HG03432 (cell line): ENCODE measurements at regions not wholly inside any gene's neighbourhood (a gene's known extent, or its start where the extent isn't known, plus 50 kb on each side); places are given as distances from the start of the nearest gene placed in this dataset.
"Not testable (repeated sequence)": the region's sequence is repeated elsewhere in the genome, so short reads cannot be mapped to it uniquely, and the experiment has no call there.

Experiments
- ATAC-seq: cut with Tn5 transposase; IDR thresholded peaks from one replicate; pipeline ENCODE4 v1.9.1; 2021; ENCODE audit warnings: mild to moderate bottlenecking, moderate library complexity; ENCODE audit not compliant: unreplicated experiment

DNA sequence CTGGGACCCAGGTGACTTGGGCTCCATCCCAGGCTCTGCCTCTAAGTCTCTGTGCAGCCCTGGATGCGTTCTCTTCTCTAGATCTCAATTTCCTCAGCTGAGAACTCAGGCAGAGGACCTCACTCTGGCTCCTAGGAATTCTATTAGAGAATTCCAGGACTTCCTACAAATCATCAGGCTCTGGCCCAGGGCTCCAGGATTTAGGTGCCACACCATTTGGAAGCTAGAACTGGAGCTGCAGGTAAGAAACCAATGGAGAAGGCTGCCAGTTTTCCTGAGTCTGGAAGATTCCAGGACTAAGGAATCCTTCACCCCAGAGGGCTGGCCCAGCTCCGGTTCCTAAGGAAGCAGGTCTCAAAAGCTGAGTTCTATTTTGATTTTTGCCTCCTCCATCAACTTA is 189.8 kb upstream of the CDH5 start:
- no peak for ATAC-seq

DNA sequence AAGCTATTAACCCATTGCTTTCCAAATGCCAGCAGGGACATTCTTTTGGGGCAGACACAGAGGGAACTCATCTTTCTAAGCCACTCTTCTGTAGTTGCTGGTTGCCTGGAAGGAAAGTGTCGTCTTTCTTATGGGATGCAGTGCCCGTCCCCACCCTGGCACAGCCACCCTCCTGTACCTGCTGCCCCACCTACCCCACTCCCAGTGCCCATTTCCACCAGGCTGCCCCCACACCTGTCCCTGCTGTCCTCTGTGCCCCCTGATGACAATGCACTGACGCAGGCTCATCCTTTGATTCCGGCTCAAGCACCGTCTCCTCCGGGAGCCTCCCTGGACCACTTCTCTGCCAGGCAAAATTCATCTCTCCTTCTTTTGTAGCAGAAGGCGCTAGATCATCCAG is 190.4 kb upstream of the CDH5 start:
- ATAC-seq, result no peak

DNA sequence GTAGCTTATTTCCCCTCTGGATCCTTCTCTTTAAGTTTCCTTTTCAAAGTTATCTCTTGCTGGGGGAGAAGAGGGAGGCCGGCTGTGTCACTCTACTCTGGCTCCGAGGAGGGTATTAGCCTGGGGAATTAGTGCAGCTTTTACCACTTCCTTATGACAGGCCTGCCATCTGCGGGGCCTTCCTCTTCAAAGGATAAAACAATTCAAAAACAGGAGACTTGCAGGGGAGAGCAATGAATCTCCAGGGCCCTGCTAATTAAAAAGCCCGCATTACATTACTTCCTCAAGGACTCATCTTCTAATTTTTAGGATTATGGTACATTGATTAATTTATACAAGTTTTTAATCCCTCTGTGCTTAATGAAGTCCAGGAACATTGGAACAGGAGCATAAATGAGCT is 190.9 kb upstream of the CDH5 start:
- no peak for ATAC-seq

DNA sequence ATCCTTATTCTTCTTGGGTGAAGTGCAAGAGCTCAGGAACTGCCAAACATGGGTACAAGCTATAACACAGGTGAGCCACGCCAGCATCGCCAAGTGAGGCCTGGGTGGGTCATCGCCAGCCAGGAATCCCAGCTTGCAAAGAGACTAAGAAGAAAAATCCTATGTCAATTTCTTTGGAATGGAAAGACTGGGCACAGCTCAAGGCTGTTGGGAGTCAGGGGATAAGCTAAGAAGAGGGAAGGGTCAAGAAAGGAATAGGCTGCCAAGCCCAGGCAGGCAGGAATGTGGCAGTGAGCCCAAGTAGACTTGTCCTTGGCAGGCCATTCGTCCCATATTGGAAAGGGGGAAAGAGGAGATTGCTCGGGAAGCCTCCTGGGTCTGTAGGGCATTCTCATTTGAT is 191.4 kb upstream of the CDH5 start:
- no peak for ATAC-seq

DNA sequence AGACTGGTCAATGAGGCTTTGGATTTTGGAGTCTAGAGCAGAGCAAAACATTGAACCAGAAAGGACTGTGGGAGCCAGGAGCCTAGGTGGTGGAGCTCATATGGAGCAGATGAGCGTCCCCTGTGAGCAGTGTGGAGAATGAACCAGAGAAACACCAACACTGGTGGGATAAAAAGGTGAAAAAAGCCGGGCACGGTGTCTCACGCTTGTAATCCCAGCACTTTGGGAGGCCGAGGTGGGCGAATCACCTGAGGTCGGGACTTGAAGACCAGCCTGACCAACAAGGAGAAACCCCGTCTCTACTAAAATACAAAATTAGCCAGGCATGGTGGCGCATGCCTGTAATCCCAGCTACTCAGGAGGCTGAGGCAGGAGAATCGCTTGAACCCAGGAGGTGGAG is 192.7 kb upstream of the CDH5 start:
- not testable (repeated sequence) for ATAC-seq

DNA sequence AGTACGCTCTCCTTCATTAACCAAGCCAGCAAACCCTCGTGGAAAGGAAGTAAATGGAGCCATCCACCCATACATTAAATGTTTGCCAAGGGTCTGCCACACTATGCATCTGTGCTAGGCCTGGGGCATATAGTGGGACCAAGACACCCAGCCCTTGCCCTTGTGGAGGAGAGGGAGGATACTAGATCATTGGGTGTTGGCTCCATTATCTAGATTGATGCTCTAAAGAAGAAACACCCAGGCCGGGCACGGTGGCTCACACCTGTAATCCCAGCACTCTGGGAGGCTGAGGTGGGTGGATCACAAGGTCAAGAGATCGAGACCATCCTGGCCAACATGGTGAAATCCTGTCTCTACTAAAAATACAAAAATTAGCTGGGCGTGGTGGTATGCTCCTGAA is 193.3 kb upstream of the CDH5 start:
- not testable (repeated sequence) for ATAC-seq

DNA sequence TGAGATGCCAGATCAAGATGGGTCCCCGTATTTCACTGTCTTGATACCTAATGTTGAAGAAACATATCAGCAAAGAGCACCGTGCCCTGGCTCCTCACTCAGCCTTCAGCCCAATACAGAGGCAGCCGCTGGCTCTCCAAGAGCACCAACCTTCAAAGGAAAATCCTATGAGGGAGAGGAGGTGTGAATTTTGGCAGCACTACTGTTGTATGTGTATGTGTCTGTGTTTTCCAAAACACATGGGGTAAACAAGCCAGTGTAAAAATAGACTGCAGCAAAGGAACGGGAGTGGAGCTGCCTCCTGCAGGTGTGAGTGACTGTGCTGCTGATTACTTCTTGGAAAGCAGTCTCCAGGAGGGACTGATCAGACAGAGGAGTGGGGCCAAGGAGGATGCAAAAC is 194.0 kb upstream of the CDH5 start:
- ATAC-seq, result no peak

DNA sequence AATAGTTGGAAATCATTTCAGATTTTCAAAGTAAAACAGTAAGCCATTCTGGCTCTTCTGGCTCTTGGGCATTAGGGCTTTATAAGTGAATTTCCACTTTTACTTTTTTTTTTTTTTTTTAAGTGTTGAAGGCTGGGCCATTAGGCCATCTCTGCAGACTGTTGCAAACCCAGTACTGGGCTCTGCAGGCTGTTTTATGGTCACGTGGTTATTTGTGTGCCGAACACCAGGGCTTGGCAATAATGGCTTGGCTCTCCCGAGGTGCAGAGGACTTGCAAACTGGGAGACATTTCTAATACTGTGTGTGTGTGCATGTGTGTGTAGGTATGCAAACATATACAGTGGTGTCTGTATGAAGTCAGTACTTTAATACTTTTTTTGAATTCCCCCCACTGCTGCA is 194.9 kb upstream of the CDH5 start:
- no peak for ATAC-seq

DNA sequence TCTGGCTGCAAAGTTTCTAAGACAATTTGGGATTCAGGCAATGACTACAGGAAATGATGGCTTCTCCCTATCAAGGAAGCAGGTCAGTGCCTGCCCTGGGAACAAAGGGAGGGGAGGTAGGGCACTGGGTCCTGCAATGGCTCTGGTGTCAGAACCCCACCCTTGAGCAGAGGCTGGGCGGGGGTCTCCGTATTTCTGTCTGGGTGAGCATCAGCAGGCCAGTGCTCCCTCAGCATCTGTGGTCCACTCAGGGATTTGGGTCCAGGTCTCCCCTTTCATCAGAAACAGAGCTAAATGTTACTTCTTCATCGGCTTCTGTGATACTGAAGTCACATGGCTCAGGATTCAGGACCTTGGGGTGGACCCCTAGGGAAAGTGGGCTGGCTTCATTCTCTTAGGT is 195.5 kb upstream of the CDH5 start:
- ATAC-seq, result no peak

DNA sequence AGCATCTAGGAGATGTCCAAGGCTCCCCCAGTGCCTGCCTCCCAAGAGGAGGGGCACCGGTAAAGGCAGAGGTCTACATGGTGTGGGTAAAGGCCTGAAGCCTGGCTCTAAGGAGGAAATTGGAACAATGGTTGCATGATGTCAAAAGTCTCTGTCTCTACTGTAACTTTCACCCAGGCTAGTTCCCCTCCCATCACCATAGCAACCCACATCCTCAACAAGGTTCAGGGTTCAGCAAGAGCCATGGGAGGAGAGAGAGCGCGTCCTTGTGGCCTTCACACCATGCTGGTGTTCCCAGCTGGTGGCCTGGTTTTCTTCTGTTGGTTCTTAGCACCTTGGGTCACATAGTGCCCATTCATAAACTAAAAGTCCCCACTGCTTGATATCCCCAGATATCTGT is 196.7 kb upstream of the CDH5 start:
- ATAC-seq, result no peak

DNA sequence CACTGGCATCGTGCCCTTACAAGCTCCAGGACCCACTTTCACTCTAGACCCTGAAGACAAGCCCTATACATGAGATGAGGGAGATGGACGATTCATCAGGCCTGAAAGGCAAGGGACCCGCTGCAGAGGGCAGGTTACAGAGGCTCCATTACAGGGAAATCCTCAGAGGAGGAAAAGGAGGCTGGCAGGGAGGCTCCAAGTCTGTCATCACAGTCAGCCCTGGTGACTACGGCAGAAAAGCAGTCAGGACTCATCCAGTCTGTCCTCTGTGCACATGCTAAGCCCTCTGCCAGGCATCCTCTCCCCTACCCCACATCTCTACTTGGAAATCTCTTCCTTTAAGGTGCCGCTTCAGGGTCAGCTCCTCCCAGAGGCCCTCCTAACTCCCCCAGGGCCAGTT is 197.7 kb upstream of the CDH5 start:
- no peak for ATAC-seq

DNA sequence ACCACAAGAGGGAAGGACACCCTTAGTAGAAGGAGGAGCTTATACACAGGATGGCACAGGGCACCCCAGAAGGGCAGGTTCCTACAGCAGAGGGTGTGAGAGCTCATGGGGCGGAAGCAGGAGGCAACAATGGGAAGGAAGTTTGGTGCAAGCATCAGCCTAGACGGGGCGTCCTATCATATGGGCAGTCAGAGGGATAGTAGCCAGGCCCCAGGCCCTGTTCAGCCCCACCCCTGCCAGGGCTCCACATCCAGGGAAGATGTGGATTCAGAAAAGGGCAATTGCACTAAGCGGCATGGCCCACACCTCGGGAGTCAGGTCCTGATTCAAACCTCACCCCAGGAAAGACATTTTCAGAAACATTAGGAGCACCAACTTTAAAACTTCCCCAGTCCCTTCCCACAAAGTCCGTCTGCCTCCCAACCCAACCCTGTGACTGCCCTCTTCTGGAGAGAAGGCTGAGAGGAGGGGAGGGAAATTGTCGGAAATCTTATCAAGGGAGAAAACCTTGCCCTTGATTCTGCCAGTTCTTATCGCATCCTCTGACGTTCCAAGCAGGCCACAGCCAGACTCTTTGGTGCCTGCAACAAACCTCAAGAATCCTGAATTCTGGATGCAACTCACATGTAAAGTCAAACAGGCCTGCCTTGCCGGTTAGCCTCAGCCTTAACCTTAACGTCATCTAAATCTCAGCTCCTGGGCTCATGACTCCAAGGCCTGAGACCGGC is 198.8 kb upstream of the CDH5 start:
- ATAC-seq, result no peak

DNA sequence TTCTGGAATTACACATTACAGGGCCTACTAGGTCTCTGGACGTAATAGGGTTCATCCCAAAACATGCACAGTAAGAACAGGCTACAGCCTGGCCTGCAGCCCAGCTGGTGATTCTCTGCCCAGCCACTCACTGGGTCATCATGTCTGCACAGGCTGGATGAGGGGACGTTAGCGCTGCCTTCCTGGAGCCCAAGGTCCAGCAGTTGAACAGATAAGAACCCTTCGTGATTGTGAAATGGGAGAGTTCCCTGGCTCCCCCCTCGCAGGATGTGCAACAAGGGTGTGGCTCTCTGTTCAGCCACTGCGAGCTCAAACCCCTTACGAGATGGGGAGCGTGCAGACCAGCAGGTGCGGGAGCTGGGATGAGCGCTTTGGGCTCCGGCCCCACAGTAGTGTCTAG is 200.0 kb upstream of the CDH5 start:
- no peak for ATAC-seq

DNA sequence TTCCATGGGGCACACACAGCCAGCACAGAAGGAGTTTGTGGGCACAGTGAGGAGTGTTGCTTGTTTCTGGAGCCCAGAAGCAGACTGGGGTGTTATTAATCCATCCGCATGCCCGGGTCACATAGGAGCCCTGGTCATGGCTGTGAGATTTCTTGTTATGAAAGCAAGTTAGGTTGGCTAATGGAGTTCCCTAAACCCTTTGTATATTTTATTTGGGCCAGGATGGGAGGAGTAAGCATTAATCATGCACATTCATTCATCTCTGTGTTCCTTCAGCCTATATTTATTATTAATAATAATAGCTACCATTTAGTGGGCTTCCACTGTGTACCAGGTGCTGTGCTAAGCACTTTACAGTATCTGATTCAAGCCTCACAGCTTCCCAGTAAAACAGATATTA is 200.6 kb upstream of the CDH5 start:
- ATAC-seq, result no peak

DNA sequence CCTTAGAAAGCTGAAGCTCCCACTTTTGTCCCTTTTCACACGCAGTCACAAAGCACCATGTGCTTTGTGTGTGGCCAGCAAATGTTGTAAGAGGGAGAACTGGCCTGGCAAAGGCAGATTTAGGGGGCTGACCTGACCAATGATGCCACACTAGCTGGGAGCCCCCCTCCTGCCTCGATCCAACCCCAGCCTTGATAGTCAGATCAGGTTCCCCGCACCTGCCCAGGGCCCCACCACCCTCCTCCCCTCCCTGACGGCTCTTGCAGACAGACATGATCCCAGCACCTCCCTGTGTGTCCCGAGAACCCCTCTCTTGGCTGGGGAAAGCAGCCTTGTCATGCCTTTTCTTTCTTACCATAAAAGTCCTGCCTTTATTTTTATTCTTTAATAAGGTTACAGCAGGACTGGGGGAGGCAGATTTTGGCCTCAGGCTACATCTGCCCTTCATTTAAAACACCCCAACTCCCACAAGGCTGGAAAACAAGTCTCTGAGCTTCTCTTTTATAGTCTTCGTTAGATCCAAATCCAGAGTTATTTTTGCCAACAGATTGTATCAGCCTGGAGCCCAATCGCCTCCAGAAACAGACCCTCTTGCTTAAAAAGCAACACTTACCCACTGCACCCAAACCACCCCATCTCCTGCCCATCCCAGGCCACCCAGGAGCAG is 201.8 kb upstream of the CDH5 start:
- no peak for ATAC-seq

DNA sequence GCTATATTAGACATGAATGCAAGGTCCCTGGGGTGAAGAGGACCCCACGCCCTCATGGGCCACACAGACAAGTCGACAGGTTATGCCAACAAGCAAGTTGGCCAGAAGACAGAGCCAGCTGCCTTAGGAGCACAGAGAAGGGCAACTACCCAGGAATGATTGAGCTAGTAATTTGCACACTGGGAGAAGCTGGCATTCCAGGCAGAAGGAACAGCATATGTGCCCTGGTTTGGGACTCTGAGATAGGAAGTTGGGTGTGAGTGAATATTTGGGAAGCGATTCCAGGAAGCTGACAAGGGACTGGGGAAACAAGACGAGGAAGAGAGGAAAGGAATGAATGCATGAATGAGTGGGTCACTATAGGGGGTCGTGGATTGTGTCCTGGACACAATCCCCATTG is 203.7 kb upstream of the CDH5 start:
- no peak for ATAC-seq

DNA sequence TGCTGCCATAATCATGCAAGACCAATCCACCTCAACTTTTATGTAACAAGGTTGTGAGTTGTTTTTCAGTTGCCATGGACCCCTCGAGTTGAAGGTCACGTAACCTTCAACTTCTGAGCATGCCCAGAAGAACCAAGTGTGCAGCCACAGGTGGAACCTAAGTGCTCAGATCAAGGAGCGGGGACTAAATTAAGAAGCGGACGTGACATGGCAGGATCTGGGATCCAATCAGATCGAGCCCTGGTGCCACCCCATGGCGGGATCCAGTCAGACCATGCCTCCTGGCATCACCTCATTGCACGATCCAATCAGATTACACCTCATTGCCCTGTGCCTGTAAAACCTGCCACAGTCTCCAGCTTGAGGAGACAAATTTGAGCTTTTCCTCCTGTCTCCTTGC is 204.5 kb upstream of the CDH5 start:
- ATAC-seq, result no peak

DNA sequence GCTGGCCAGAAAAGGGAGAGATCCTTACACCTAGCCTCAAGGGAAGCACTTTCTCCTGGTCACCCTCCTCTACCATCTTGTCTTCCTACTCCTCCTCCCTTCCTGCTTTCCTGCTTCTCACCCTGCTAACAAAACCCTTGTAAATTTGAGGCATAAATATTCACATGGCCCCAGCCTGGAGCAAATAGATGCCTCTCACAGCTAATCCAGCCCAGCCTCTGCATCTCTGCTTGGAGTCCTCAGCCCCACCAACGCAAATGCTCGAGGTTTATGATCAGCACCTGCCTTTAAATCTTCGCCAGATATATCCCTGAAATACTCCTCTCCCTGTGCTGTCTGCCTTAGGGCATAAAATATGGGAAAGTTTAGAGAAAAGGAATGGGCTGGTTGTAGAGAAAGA is 205.2 kb upstream of the CDH5 start:
- no peak for ATAC-seq

DNA sequence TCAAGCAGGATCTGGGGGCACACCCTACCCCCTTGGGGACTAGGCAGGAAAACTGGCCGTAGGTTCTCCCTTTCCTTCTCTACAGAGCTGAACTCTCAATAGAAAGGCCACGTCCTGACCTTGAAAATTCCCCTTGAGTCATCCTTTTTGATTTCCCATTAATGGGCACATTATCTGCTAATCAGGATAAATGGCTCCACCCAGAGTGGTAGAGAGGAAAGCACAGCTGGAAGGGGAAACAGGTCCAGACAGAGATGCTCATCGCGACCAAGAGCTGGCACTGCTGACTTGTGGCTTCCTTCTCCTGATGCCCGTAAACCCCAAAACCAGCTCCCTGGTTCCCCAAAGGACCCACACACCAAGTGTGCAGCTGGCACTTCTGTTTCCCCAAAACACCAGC is 206.5 kb upstream of the CDH5 start:
- no peak for ATAC-seq

DNA sequence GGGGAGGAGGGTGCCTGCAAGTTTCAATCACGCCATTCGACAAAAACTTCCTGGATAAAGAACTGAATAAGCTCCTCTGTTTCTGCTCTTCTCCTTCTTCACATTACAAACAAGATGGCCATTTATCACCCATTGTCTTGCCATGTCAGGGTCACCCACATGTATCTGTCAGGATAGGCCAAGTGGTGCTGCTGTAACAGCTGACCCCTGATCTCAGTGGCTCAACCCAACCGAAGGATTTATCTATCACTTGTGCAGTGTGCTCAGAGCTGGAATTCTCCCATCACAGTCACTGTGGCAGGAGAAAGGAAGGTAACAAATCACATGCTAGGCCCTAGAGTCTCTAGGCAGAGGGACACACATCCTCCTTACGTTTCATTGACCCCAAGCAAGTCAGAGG is 210.0 kb upstream of the CDH5 start:
- ATAC-seq, result no peak

DNA sequence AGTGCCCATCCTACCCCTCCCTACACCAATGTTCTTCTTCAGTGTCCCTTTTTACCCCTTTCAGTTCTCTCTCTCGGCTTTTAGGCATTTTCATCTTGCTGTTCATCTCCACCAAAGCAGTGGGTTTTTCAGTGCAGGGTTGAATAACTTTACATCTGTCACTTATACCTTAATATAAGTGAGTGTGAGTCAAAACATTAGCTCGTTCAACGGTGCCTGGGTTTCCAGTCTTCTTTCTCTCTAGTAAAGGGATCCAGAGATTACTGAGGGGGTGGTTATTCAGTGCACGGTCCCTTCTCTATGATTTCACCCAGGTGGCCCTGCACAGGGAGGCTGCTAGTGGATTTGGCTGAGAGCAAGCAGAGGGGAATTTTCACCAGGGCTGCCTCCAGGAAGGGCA is 210.6 kb upstream of the CDH5 start:
- ATAC-seq, result peak; percentile 83

DNA sequence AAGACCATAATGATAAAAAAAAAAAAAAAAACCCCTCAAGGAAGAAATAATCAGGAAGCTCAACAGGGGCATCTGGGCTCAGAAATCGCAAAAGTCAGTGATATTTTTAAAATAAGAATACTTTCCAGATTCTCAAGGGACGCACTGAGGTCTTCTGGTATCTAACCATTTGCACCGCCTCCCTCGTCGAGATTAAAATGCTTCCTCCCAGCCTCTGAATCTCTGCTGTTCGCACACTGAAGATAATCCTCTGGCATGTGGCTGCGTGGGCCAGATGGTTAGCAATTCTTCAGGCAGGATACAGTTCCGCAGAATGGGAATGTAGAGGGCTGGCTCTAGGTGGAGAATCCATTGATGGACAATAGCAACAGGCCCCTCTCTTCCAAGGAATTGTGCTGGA is 211.7 kb upstream of the CDH5 start:
- no peak for ATAC-seq

DNA sequence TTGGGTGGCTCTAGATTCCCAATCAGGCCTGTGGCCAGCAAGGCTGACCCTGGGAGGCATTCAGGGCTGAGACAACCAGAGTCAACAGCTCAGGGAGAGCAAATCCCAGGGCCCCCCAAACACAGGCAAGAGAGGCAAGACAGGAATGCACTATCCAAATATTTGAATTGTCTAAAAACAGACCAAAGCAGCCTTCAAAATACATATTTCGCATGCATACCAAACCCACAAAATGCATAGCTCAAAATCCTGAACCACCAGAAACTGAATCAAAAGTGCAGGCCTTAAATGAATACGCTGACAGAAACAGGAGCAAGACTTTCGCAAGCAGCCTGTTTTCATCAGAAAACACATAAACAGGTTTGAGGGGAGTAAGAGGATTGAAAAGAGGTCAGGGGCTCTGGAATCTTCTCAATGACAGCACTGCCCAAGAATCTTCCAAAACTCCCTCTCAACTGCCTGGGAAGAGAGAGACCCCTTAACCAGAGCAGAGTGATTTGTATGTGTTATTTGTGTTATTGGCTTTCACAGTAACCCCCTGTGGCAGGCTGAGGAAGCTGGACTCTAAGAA is 213.6 kb upstream of the CDH5 start:
- no peak for ATAC-seq
